ENCODE measurements at regions not wholly inside any gene's neighbourhood (a gene's known extent, or its start where the extent isn't known, plus 50 kb on each side); places are given as distances from the start of the nearest gene placed in this dataset.

DNA sequence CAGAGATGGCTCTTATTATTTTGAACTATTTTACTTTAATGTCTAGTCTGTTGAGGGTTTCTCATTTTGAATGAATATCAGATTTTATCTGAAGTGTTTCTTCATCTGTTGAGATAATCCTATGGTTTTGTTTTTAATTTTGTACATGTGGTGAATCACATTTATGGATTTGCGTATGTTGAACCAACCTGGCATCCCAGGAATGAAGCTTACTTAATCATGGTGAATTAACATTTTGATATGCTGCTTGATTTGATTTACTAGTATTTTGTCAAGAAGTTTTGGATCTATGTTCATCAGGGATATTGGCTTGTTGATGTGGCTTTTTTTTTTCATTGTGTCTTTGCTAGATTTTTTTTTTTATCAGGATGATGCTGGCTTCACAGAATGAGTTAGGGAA is 2390.9 kb downstream of the PCDH7 start:
- no peak for TF ChIP-seq POLR2AphosphoS5 (IDR thresholded peaks at IDR 0.05; ENCODE audit: low read depth, low read length)
- TF ChIP-seq POLR2A (IDR thresholded peaks at IDR 0.05; ENCODE audit: low read depth, low read length): no peak
